ENCODE measurements at regions not wholly inside any gene's neighbourhood (a gene's known extent, or its start where the extent isn't known, plus 50 kb on each side); places are given as distances from the start of the nearest gene placed in this dataset.
"Not testable (repeated sequence)": the region's sequence is repeated elsewhere in the genome, so short reads cannot be mapped to it uniquely, and the experiment has no call there.

DNA sequence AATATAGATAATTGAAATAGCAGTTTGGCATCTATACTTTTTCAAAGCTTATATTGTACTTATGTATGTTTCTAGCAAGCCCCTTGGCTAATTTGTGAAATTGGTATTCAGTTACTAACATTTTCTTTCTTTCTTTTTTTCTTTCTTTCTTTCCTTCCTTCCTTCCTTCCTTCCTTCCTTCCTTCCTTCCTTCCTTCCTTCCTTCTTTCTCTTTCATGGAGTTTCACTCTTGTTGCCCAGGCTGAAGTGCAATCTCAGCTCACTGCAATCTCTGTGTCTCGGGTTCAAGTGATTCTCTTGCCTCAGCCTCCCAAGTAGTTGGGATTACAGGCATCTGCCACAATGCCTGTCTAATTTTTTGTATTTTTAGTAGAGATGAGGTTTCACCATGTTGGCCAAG, 215.4 kb downstream of the NNT start:
- not testable (repeated sequence) for DNase-seq (ENCODE audit: low read depth)

- DNase-seq (ENCODE audit: low read depth): no peak
Measured at GRCh38 chr5:43815497-43815896, 212.5 kb downstream of the NNT start.

- no peak for DNase-seq (ENCODE audit: low read depth)
Measured at GRCh38 chr5:43804723-43805122, 201.7 kb downstream of the NNT start.

DNA sequence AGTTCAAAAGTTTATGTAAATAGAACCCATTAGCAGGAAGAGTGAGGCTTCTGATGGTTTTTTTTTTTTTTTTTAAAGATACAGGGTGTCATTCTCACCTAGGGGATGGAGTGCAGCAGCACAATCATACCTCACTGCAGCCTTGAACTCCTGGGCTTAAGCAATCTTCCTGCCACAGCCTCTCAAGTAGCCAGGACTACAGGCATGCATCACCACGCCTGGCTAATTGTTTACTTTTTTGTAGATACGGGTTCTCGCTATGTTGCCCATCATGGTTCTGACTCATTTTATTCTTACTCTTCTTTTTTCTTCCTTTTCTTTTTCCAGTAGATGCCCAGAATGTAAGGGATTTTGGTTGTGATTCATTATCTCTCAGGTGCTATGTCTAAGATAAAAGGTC, 201.1 kb downstream of the NNT start:
- DNase-seq (ENCODE audit: low read depth): peak; percentile 72

- no peak for DNase-seq (ENCODE audit: low read depth)
Measured at GRCh38 chr5:43802651-43803050, 199.7 kb downstream of the NNT start.

GRCh38 chr5:43802119-43802518, 199.1 kb downstream of the NNT start:
- DNase-seq (ENCODE audit: low read depth): peak; percentile 94

DNA sequence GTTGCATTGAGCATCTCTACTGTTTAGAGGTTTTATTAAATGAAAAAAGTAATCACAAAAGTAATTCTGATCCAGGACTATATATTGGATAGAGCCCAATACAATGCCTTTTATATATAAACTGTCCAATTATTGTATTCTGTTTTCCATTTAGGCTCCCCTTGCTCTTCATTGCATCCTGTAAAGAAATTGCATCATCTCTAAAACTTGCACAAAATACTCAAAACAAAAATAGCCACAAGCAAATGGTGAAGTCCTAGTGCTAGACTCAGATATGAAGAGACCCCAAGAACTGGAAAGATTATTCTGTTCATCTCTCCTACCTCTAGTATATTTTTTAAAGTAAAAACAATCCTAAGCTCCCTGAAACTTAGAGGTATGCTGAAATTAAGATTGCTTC, 195.8 kb downstream of the NNT start:
- DNase-seq (ENCODE audit: low read depth): no peak

DNA sequence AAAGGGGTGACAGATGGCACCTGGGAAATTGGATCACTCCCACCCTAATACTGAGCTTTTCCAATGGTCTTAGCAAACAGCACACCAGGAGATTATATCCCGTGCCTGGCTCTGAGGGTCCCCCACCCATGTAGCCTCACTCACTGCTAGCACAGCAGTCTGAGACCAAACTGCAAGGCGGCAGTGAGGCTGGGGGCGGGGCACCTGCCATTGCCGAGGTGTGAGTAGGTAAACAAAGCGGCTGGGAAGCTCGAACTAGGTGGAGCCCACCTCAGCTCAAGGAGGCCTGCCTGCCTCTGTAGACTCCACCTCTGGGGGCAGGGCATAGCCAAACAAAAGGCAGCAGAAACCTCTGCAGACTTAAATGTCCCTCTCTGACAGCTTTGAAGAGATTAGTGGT, 188.9 kb downstream of the NNT start:
- DNase-seq (ENCODE audit: low read depth): not testable (repeated sequence)

- DNase-seq (ENCODE audit: low read depth): no peak
Measured at GRCh38 chr5:43785198-43785597, 182.2 kb downstream of the NNT start.

GRCh38 chr5:43780586-43780985, 177.6 kb downstream of the NNT start:
- peak; percentile 27 for DNase-seq (ENCODE audit: low read depth)

- peak; percentile 26 for DNase-seq (ENCODE audit: low read depth)
Measured at GRCh38 chr5:43774881-43775399, 172.0 kb downstream of the NNT start.

GRCh38 chr5:43773478-43773844, 170.5 kb downstream of the NNT start:
- peak; percentile 83 for DNase-seq (ENCODE audit: low read depth)

DNA sequence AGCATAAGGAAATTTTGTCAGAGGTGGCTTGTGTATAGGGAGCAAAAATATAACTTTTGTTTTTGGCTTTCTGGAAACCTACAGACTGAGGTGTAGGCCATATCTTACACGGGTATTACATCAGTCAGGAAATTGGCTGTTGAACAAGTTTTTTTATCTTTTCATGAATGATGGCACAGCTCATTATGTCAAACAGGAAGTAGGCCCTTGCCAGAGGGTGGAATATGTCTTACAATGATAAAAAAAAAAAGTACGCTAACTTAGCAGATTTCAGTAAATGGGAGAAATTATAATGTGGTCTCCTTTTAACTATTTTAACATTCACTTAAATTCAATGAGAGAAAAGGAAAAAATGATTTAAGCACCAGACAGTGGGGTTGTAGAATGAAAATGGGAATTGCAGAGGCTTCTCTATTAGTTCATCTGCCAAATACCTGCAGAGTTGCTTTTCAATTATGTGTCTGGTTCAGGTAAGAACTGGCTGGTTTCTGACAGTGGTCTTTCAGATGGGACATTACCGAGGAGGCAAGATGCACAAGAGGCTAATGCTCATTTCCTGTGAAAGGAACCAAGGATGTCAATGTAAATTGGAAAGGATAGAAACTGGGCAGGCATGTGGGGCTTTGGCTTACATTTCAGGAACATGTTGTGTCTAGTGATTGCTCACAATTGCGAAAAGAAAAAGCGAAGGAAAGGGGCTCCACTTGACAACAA, 169.9 kb downstream of the NNT start:
- DNase-seq (ENCODE audit: low read depth): peak; percentile 78

DNA sequence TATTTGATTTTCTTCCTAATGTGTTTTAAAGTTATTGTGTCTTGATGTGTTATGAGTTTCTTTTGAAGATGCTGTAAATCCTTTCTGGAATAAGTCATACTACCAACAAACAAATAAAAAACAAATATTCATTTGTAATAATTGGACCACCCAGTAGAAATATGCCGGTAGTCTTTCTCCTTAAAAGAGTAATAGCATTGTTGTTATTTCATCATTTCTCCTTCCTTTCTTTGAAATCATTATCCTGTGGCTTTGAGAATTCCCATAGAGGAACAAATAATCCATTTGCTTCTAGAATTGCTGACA, 169.4 kb downstream of the NNT start:
- no peak for DNase-seq (ENCODE audit: low read depth)

DNA sequence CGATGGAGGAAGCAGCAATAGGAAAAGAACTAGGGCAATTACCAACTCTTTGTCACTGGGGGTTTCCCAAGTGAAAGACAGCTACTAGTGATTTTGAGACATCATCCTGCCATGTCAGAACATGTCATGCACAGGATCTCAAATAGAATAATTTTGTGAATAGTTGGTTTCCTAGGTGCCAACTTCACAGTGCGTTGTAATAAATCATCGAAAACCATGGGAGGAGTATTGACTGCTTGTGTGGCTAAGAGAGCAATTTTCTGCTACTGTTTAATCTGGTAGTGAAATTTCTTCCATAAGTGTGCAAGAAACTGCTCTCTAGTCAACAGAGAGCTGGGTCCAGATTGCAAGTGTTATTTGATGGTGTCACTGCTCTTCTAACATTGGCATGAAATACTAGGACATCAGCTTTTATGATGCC, 168.6 kb downstream of the NNT start:
- no peak for DNase-seq (ENCODE audit: low read depth)

DNA sequence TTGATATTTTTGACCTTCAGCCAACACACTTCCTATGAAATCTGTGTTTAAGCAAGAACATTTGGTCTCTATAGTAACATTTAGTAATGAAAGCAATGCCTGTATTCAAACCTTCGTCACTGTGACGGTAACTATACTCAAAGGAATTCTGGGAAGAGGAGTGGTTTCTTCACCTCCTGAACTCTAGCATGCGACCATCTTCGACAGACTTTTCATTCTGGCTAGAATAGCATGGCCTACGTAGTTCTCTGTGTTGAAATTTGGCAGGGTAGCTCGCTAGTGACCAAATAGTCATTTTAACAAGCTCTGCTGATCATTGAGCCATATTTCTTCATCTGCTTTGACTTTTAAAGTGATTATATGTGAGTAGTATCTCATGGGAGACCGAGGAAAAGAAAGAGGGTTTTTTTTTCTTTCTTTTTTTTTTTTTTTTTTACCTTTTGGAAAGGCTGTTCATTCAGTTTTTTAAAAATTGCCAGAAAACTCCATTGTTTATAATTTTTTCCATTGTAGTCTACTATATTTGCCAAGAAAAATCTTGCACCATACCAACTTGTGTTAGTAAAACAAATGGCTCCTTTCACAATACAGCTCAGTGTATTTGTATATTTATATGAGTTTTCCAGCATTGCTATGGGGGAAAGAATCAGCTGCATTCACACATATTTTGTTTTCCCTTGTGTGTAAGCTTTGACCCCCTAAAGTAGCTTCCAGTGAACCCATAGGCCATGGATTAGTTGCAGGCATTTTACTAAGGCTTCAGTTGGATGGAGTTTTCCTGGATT, 166.8 kb downstream of the NNT start:
- peak; percentile 51 for DNase-seq (ENCODE audit: low read depth)

Measured in amniotic epithelial cell (primary cell).